ENCODE measurements at regions not wholly inside any gene's neighbourhood (a gene's known extent, or its start where the extent isn't known, plus 50 kb on each side); places are given as distances from the start of the nearest gene placed in this dataset.

DNA sequence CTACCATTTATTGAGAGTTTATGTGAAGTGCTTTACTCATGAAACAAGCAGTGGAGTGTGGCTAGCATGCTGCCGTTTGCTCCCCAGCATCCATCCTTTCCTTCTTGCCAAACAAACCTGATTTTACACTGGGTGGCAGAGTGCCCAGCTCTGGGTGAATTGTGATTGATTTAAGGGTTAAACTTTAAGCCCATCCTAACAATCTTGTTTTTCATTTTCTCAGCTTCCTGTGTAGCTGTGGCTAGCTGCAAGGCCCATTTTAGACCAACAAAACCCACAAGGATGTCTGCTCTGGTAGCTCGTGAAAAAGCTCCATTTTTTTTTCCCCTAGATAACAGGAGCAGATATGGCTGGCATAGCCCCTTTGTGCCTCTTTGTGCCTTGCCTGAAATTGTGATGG, 77.7 kb upstream of the KCNG1 start:
- Histone ChIP-seq H2AFZ (no peak overlapping the region), H3K27ac (no peak overlapping the region), H3K79me2 (no peaks in the 10 kb centered on the region), H3K4me2 (ENCODE audit: low read length) (no peak overlapping the region), H3K4me3 (ENCODE audit: low read depth, low read length) (no peak overlapping the region), H3K27me3 (ENCODE audit: control insufficient read depth, insufficient read depth, low read length) (no peaks in the 10 kb centered on the region), H3K9me3 (ENCODE audit: control insufficient read depth, low read length) (no peaks in the 10 kb centered on the region), H3K9ac (no peak overlapping the region), H3K4me1 (no peaks in the 10 kb centered on the region), H3K36me3 (ENCODE audit: control insufficient read depth, insufficient read depth, low read length) (no peaks in the 10 kb centered on the region)
- TF ChIP-seq CTCF (IDR thresholded peaks at IDR 0.05), result no peak

GRCh38 chr20:51098284-51098810, 75.4 kb upstream of the KCNG1 start:
- H3K4me3 ChIP-seq (ENCODE audit: low read depth, low read length), result no peak overlapping the region
- H3K36me3 ChIP-seq (ENCODE audit: control insufficient read depth, insufficient read depth, low read length), result no peaks in the 10 kb centered on the region
- no peak overlapping the region for H3K4me2 ChIP-seq (ENCODE audit: low read length)
- H3K79me2 ChIP-seq, result no peaks in the 10 kb centered on the region
- H2AFZ ChIP-seq, result no peak overlapping the region
- H3K27me3 ChIP-seq (ENCODE audit: control insufficient read depth, insufficient read depth, low read length), result no peaks in the 10 kb centered on the region
- H3K27ac ChIP-seq, result no peak overlapping the region
- no peak for TF ChIP-seq CTCF (IDR thresholded peaks at IDR 0.05)
- H3K9ac ChIP-seq, result no peak overlapping the region
- no peaks in the 10 kb centered on the region for H3K9me3 ChIP-seq (ENCODE audit: control insufficient read depth, low read length)
- H3K4me1 ChIP-seq, result no peaks in the 10 kb centered on the region

DNA sequence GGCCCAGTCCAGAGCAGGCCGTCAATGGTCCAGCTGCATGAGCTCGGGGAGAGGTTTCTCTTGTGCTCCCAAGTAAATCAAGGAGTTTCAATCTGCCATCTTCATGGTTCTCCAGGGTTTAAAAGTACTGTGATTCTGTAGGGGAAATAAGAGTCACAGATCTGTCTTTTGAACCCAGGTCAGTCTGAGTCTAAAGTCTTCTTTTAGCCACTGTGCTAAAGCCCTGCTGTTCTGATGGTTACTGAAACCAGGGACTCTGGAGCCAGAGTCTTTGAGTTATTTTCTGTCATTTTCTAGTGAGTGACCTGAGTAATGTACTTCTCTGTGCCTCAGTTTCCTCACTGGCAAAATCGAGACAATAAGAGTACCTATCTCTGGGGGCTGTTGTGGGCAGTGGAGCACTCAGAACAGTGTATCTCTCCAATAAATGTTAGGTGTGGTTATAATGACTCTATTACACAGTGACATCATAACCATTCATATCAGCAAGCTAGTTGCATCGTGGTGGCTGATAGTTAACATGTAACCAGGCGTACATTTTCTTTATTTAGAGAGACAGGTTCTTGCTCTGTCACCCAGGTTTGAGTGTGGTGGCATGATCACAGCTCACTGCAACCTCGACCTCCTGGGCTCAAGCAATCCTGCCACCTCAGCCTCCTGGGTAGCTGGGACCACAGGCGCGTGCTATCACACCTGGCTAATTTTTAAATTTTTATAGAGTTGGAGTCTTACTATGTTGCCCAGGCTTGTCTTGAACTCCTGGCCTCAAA, 74.6 kb upstream of the KCNG1 start:
- Histone ChIP-seq H3K27ac (no peak overlapping the region), H3K9ac (no peak overlapping the region), H3K4me2 (ENCODE audit: low read length) (no peak overlapping the region), H2AFZ (no peak overlapping the region), H3K36me3 (ENCODE audit: control insufficient read depth, insufficient read depth, low read length) (no peaks in the 10 kb centered on the region), H3K27me3 (ENCODE audit: control insufficient read depth, insufficient read depth, low read length) (no peaks in the 10 kb centered on the region), H3K4me3 (ENCODE audit: low read depth, low read length) (no peak overlapping the region), H3K9me3 (ENCODE audit: control insufficient read depth, low read length) (no peaks in the 10 kb centered on the region), H3K79me2 (no peaks in the 10 kb centered on the region), H3K4me1 (no peaks in the 10 kb centered on the region)
- TF ChIP-seq CTCF (IDR thresholded peaks at IDR 0.05), result no peak

GRCh38 chr20:51096582-51097267, 73.8 kb upstream of the KCNG1 start:
- no peaks in the 10 kb centered on the region for H3K79me2 ChIP-seq
- TF ChIP-seq CTCF (IDR thresholded peaks at IDR 0.05), result no peak
- no peaks in the 10 kb centered on the region for H3K36me3 ChIP-seq (ENCODE audit: control insufficient read depth, insufficient read depth, low read length)
- no peak overlapping the region for H3K9ac ChIP-seq
- H3K27me3 ChIP-seq (ENCODE audit: control insufficient read depth, insufficient read depth, low read length), result no peaks in the 10 kb centered on the region
- H3K4me1 ChIP-seq, result peaks cover 2% of the 10 kb centered on the region
- no peaks in the 10 kb centered on the region for H3K9me3 ChIP-seq (ENCODE audit: control insufficient read depth, low read length)
- H3K4me2 ChIP-seq (ENCODE audit: low read length), result no peak overlapping the region
- no peak overlapping the region for H3K27ac ChIP-seq
- no peak overlapping the region for H2AFZ ChIP-seq
- H3K4me3 ChIP-seq (ENCODE audit: low read depth, low read length), result no peak overlapping the region

Measured in parathyroid adenoma (tissue), 2 donors.